Tibial nerve (tissue), 4 donors: ENCODE measurements at regions not wholly inside any gene's neighbourhood (a gene's known extent, or its start where the extent isn't known, plus 50 kb on each side); places are given as distances from the start of the nearest gene placed in this dataset.

Experiments
- DNase-seq, 2 donors: peaks; one replicate each; pipeline ENCODE4 v3.0.0-alpha.2; 2019; ENCODE audit warnings: low spot score in 2 of 2
- H3K27ac ChIP-seq, 4 donors: fragments of 200-600 bp; sonication (generic) in 3 of 4; one replicate each; pipeline ENCODE4 v1.5.1; 2017 to 2019; ENCODE audit warnings: mild to moderate bottlenecking in 1 of 4
- H3K27me3 ChIP-seq, 2 donors: fragments of 200-600 bp; sonication (generic) in 1 of 2; one replicate each; pipeline versions ENCODE4 v1.5.1 to v1.6.0; 2017 to 2019
- H3K36me3 ChIP-seq, 3 donors: fragments of 200-600 bp; sonication (generic); one replicate each; pipeline ENCODE4 v1.5.1; 2018 to 2019
- H3K4me1 ChIP-seq, 4 donors: fragments of 200-600 bp; sonication (generic) in 3 of 4; one replicate each; pipeline ENCODE4 v1.5.1; 2017 to 2019
- H3K4me3 ChIP-seq, 4 donors: fragments of 200-600 bp; sonication (generic) in 3 of 4; one replicate each; pipeline ENCODE4 v1.5.1; 2017 to 2019; ENCODE audit warnings: mild to moderate bottlenecking in 1 of 4, moderate library complexity in 1 of 4
- H3K9me3 ChIP-seq, 4 donors: fragments of 200-600 bp; sonication (generic) in 3 of 4; one replicate each; pipeline ENCODE4 v1.5.1; 2017 to 2019
- CTCF ChIP-seq, 5 experiments: fragments of 200-600 bp in 3 of 5; fragments of 450-650 bp in 2 of 5; sonication (generic) in 3 of 5; IDR thresholded peaks; one replicate each; pipeline ENCODE4 v1.5.1; 2016 to 2019; ENCODE audit warnings: antibody characterized with exemption in 5 of 5, mild to moderate bottlenecking in 3 of 5, moderate library complexity in 2 of 5
- EP300 ChIP-seq, 2 donors: sonication (generic); formaldehyde crosslinking; IDR thresholded peaks; one replicate each; pipeline ENCODE4 v1.6.1; 2017; ENCODE audit warnings: antibody characterized with exemption in 2 of 2, mild to moderate bottlenecking in 1 of 2
- POLR2A ChIP-seq, 2 donors: fragments of 450-650 bp; IDR thresholded peaks; one replicate each; pipeline ENCODE4 v1.6.1; 2017; ENCODE audit warnings: antibody characterized with exemption in 2 of 2, mild to moderate bottlenecking in 2 of 2, moderate library complexity in 2 of 2
- WGBS, 2 donors: methylation state at CpG; one replicate each; pipeline ENCODE4 v1.1.5; 2018; 5-methylcytosine and 5-hydroxymethylcytosine counted together

GRCh38 chr6:98286620-98287019 lies 547.8 kb upstream of the POU3F2 start:
- DNase-seq = no peak
- no peak overlapping the region for H3K4me3 ChIP-seq
- H3K36me3 ChIP-seq = no peaks in the 10 kb centered on the region
- H3K27ac ChIP-seq = no peak overlapping the region
- WGBS, 2 donors = 91% methylated on average over 3 of the region's 3 CpGs
- H3K27me3 ChIP-seq = no peaks in the 10 kb centered on the region
- H3K4me1 ChIP-seq = no peaks in the 10 kb centered on the region
- TF ChIP-seq EP300 (IDR thresholded peaks at IDR 0.05) (no peak), POLR2A (IDR thresholded peaks at IDR 0.05) (no peak), CTCF (IDR thresholded peaks at IDR 0.05) (no peak)
- no peaks in the 10 kb centered on the region for H3K9me3 ChIP-seq

DNA sequence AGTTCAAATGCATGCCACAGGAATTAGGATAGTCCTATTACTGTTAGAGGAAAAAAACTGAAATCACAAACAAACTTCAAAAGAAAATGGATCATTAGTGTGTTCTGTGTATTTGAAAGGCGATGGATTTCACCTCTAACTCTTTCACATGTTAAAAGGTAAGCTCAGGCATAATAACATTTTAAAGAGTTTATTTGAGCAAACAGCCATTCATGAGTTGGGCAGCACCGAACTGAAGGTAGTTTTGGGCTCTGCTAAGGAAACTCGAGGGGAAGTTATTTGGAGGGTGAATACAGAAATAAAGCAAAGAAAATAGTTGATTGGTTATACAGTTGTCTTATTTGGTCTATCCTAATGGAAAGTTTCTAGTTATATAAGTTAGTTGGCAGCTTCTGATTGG lies 546.5 kb upstream of the POU3F2 start:
- H3K27me3 ChIP-seq = no peaks in the 10 kb centered on the region
- no peaks in the 10 kb centered on the region for H3K36me3 ChIP-seq
- 82 to 88% methylated on average over 3 of the region's 3 CpGs for WGBS, 2 donors
- no peak overlapping the region for H3K27ac ChIP-seq
- H3K4me3 ChIP-seq = no peak overlapping the region
- H3K9me3 ChIP-seq = no peaks in the 10 kb centered on the region
- DNase-seq = no peak
- H3K4me1 ChIP-seq = no peaks in the 10 kb centered on the region
- TF ChIP-seq EP300 (IDR thresholded peaks at IDR 0.05) (no peak), POLR2A (IDR thresholded peaks at IDR 0.05) (no peak), CTCF (IDR thresholded peaks at IDR 0.05) (no peak)

GRCh38 chr6:98292810-98293209 lies 541.6 kb upstream of the POU3F2 start:
- no peak for DNase-seq
- 72 to 74% methylated on average over 3 of the region's 3 CpGs for WGBS, 2 donors
- Histone ChIP-seq H3K27me3 (no peaks in the 10 kb centered on the region), H3K27ac (no peak overlapping the region), H3K4me1 (no peaks in the 10 kb centered on the region), H3K36me3 (no peaks in the 10 kb centered on the region), H3K9me3 (no peaks in the 10 kb centered on the region), H3K4me3 (no peak overlapping the region)
- TF ChIP-seq POLR2A (IDR thresholded peaks at IDR 0.05) (no peak), EP300 (IDR thresholded peaks at IDR 0.05) (no peak), CTCF (IDR thresholded peaks at IDR 0.05) (no peak)

GRCh38 chr6:98295515-98296175 lies 538.7 kb upstream of the POU3F2 start:
- no peaks in the 10 kb centered on the region for H3K9me3 ChIP-seq
- TF ChIP-seq EP300 (IDR thresholded peaks at IDR 0.05) (no peak), POLR2A (IDR thresholded peaks at IDR 0.05) (no peak), CTCF (IDR thresholded peaks at IDR 0.05) (no peak)
- H3K36me3 ChIP-seq = no peaks in the 10 kb centered on the region
- H3K27ac ChIP-seq = no peak overlapping the region
- H3K4me3 ChIP-seq = no peak overlapping the region
- H3K27me3 ChIP-seq = no peaks in the 10 kb centered on the region
- DNase-seq = no peak
- WGBS, 2 donors = 54 to 60% methylated on average over 5 of the region's 5 CpGs
- H3K4me1 ChIP-seq = no peaks in the 10 kb centered on the region

GRCh38 chr6:98308564-98308963 lies 525.8 kb upstream of the POU3F2 start:
- TF ChIP-seq POLR2A (IDR thresholded peaks at IDR 0.05) = no peak
- no peak for TF ChIP-seq CTCF (IDR thresholded peaks at IDR 0.05)
- no peak for TF ChIP-seq EP300 (IDR thresholded peaks at IDR 0.05)
- no peak for DNase-seq
- peaks cover 0 to 4% (median 0%) of the 10 kb centered on the region in 4 donors for H3K9me3 ChIP-seq
- 88 to 92% methylated on average over 4 of the region's 4 CpGs for WGBS, 2 donors
- no peak overlapping the region for H3K27ac ChIP-seq
- no peaks in the 10 kb centered on the region for H3K36me3 ChIP-seq
- H3K4me3 ChIP-seq = no peak overlapping the region
- no peaks in the 10 kb centered on the region for H3K27me3 ChIP-seq
- no peaks in the 10 kb centered on the region for H3K4me1 ChIP-seq
